ENCODE measurements at regions not wholly inside any gene's neighbourhood (a gene's known extent, or its start where the extent isn't known, plus 50 kb on each side); places are given as distances from the start of the nearest gene placed in this dataset.

DNA sequence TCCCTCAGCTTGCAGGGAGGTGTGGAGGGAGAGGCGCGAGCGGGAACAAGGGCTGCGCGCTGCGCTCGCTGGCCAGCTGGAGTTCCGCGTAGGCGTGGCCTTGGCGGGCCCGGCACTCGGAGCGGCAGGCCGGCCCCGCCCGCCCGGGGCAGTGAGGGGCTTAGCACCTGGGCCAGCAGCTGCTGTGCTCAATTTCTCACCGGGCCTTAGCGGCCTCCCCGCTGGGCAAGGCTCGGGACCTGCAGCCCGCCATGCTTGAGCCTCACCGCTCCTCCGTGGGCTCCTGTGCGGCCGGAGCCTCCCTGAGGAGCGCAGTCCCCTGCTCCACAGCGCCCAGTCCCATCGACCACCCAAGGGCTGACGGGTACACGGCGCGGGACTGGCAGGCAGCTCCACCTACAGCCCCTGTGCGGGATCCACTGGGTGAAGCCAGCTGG lies 1516.4 kb downstream of the EFNA5 start:
- no peak overlapping the region for H3K4me3 ChIP-seq (ENCODE audit: low read length)
- no peak for DNase-seq (ENCODE audit: low read depth)
- TF ChIP-seq, protein P1, sequence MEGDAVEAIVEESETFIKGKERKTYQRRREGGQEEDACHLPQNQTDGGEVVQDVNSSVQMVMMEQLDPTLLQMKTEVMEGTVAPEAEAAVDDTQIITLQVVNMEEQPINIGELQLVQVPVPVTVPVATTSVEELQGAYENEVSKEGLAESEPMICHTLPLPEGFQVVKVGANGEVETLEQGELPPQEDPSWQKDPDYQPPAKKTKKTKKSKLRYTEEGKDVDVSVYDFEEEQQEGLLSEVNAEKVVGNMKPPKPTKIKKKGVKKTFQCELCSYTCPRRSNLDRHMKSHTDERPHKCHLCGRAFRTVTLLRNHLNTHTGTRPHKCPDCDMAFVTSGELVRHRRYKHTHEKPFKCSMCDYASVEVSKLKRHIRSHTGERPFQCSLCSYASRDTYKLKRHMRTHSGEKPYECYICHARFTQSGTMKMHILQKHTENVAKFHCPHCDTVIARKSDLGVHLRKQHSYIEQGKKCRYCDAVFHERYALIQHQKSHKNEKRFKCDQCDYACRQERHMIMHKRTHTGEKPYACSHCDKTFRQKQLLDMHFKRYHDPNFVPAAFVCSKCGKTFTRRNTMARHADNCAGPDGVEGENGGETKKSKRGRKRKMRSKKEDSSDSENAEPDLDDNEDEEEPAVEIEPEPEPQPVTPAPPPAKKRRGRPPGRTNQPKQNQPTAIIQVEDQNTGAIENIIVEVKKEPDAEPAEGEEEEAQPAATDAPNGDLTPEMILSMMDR (conservative IDR thresholded peaks at IDR 0.05; ENCODE audit: low read depth, low read length): no peak

DNA sequence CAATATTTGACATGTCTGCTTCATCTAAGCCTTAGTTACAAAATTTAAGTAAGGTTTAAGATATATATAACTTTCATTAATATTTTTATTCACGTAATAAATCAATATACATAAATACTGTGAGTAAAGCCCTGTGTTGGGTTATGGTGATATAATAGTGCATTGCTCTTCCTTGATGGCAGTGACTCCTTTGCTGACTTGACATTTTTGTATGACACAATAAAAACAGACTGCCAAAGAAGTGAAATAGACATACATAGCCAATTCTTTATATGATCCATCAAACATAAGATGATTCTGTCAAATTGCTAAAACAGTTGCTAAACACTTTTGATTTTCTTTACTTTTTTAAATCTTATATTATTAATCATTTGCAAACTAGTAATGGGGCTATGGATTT lies 1518.2 kb downstream of the EFNA5 start:
- DNase-seq (ENCODE audit: low read depth): no peak
- TF ChIP-seq, protein P1 (conservative IDR thresholded peaks at IDR 0.05; ENCODE audit: low read depth, low read length): no peak
- H3K4me3 ChIP-seq (ENCODE audit: low read length): no peak overlapping the region

DNA sequence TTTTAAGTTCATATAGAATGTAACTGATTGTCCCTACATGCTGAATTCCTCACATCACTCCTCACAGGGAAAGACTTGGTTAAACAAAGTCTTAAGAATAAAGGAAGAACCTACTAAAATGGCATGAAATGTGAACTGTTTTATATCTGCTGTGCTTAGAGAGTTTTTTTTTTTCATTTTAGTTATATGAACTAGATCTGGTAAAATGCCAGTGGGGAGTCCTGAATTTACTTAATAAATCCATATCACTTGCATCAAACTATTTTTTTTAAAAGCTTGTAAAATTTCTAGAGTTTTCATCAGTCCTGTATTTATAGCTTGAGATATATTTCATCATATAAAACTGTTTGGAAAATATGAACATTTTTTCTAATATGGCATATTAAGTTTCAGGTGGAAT lies 1528.6 kb downstream of the EFNA5 start:
- DNase-seq (ENCODE audit: low read depth): no peak
- TF ChIP-seq, protein P1 (conservative IDR thresholded peaks at IDR 0.05; ENCODE audit: low read depth, low read length): no peak
- no peak overlapping the region for H3K4me3 ChIP-seq (ENCODE audit: low read length)

DNA sequence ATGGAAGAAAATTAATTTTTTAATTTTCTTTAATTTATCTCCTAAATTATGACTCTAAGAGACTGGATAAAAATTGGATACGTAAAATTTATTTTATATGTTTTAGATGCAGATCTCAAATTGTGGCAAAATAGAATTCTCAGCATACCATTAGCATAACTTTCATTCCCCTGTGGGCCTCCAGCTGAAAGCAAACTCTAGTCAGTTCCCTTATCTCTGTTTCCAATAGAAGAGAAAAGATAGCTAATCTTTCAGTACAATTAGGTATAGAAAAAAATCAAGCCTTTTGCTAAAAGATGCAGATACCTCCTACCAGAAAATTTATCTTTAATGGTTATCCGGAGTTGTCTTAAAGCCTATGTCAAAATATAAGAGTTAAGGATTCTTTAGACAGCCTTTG lies 1530.6 kb downstream of the EFNA5 start:
- no peak for DNase-seq (ENCODE audit: low read depth)
- no peak overlapping the region for H3K4me3 ChIP-seq (ENCODE audit: low read length)
- TF ChIP-seq, protein P1 (conservative IDR thresholded peaks at IDR 0.05; ENCODE audit: low read depth, low read length): no peak

DNA sequence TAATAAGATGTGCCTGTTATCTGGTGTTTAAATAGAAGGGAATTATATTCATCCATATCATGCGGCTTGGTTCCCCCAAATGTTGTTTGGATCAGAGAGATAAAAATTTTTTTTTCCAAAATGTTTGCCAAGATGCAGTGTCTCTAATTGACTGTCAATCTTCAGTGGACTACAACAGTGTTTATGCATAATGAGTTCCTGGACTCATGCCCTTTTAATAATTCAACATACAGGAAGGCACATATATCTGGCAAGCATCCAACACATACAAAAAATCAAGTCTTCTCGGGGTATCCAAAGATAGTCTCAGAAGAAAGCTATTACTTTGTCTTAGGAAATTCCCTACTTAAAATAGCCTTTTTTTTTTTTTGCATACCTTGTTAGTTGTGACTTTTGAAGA lies 1534.7 kb downstream of the EFNA5 start:
- no peak for DNase-seq (ENCODE audit: low read depth)
- no peak overlapping the region for H3K4me3 ChIP-seq (ENCODE audit: low read length)
- TF ChIP-seq, protein P1 (conservative IDR thresholded peaks at IDR 0.05; ENCODE audit: low read depth, low read length): no peak

DNA sequence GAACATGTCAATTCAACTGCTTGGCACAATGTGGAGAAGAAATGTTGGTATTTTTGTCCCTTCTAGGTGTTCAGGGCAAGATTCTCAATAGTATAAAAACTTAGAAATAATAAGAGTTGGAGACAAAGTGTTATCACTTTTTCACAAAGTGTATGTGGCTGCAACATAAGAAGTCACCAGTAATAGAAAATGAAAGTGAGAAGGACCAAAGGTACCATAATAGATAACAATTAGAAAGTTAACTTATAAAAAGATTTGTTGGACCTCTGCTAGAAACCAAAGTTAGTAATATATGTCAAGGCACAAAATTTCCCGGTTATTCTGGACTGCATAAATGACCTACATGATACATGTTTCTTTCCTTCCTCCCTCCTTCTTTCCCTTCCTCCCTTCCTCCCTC lies 1535.3 kb downstream of the EFNA5 start:
- no peak overlapping the region for H3K4me3 ChIP-seq (ENCODE audit: low read length)
- TF ChIP-seq, protein P1 (conservative IDR thresholded peaks at IDR 0.05; ENCODE audit: low read depth, low read length): no peak

DNA sequence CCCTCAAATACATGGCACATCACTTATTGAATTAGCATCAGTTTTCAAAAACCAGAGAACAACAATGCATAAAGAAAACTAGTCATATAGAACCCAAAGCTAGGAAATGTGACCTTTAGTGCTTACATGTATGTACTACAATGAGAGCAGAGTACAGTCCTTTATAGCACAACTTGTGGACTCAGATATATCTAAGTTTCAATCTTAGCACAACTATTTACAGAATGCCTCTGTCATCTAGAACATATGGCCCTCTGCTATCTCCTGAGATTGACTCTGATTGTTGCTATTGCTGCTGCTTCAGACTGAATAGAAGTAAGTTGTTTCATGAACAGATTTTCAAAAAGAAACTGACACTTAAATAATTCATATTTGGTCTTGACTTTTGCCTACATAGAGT lies 1536.2 kb downstream of the EFNA5 start:
- DNase-seq (ENCODE audit: low read depth): no peak
- no peak overlapping the region for H3K4me3 ChIP-seq (ENCODE audit: low read length)
- TF ChIP-seq, protein P1 (conservative IDR thresholded peaks at IDR 0.05; ENCODE audit: low read depth, low read length): no peak

More for the DNA sequence above, 1535.3 kb downstream of the EFNA5 start:
- DNase-seq (ENCODE audit: low read depth): no peak
